ENCODE measurements at regions not wholly inside any gene's neighbourhood (a gene's known extent, or its start where the extent isn't known, plus 50 kb on each side); places are given as distances from the start of the nearest gene placed in this dataset.

- TF ChIP-seq, protein P1, sequence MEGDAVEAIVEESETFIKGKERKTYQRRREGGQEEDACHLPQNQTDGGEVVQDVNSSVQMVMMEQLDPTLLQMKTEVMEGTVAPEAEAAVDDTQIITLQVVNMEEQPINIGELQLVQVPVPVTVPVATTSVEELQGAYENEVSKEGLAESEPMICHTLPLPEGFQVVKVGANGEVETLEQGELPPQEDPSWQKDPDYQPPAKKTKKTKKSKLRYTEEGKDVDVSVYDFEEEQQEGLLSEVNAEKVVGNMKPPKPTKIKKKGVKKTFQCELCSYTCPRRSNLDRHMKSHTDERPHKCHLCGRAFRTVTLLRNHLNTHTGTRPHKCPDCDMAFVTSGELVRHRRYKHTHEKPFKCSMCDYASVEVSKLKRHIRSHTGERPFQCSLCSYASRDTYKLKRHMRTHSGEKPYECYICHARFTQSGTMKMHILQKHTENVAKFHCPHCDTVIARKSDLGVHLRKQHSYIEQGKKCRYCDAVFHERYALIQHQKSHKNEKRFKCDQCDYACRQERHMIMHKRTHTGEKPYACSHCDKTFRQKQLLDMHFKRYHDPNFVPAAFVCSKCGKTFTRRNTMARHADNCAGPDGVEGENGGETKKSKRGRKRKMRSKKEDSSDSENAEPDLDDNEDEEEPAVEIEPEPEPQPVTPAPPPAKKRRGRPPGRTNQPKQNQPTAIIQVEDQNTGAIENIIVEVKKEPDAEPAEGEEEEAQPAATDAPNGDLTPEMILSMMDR (IDR thresholded peaks at IDR 0.05; ENCODE audit: borderline replicate concordance, extremely low read depth, low read length, poor library complexity, severe bottlenecking): no peak
- no peak for TF ChIP-seq EZH2 (IDR thresholded peaks at IDR 0.05; ENCODE audit: borderline replicate concordance, low read depth, low read length, severe bottlenecking)
Measured at GRCh38 chr2:123890148-123890547, 134.9 kb upstream of the CNTNAP5 start.

Measured in DND-41 (cell line).